Pancreas (tissue), 10 donors: ENCODE measurements at regions not wholly inside any gene's neighbourhood (a gene's known extent, or its start where the extent isn't known, plus 50 kb on each side); places are given as distances from the start of the nearest gene placed in this dataset.

Experiments used
- ATAC-seq, 4 donors: fragments of 200-7000 bp; cut with Tn5 transposase; one replicate each; pipeline versions ENCODE4 v1.8.0 to v1.9.1; 2020; ENCODE audit warnings: mild to moderate bottlenecking in 4 of 4, moderate library complexity in 4 of 4
- DNase-seq, 6 donors: peaks; one replicate each; pipeline ENCODE4 v3.0.0-alpha.2; 2020
- FAIRE-seq: peaks from 2 replicates; lab custom pipeline; 2012; peaks lifted over from hg19 to GRCh38; lab: Jason Lieb, UNC
- H3K27ac ChIP-seq, 4 donors: fragments of 200-600 bp; sonication (generic); 1 replicate in 3 of 4; 2 replicates in 1 of 4; pipeline versions ENCODE4 v1.5.0 to v1.8.0; 2020
- H3K27me3 ChIP-seq, 4 donors: fragments of 200-600 bp; one replicate each; pipeline ENCODE4 v1.8.0; 2021
- H3K36me3 ChIP-seq, 3 donors: fragments of 200-600 bp; sonication (generic) in 1 of 3; one replicate each; pipeline versions ENCODE4 v1.5.0 to v1.8.0; 2020 to 2021
- H3K4me1 ChIP-seq, 3 donors: fragments of 200-600 bp; one replicate each; pipeline ENCODE4 v1.8.0; 2021
- H3K4me3 ChIP-seq, 4 donors: fragments of 200-600 bp; sonication (generic) in 2 of 4; one replicate each; pipeline versions ENCODE4 v1.5.0 to v1.8.0; 2020 to 2021
- H3K9me3 ChIP-seq, 4 donors: fragments of 200-600 bp; one replicate each; pipeline ENCODE4 v1.8.0; 2021
- WGBS, 2 donors: extraction: QIAGEN DNeasy Blood & Tissue Kit; methylation state at CpG; one replicate each; pipeline ENCODE4 v1.1.7; 2013; 5-methylcytosine and 5-hydroxymethylcytosine counted together
- intact Hi-C, 3 donors: fragments of 100-400 bp; cut with DNase I; formaldehyde crosslinking; loops; one replicate each; pipeline versions ENCODE4 v1.11.1 to v1.14.2; 2022
- TF ChIP-seq, protein P1 (sequence below), 4 donors: fragments of 200-600 bp; sonication (generic) in 3 of 4; IDR thresholded peaks; one replicate each; pipeline versions ENCODE4 v1.5.0 to v1.8.0; 2021; ENCODE audit warnings: antibody characterized with exemption in 4 of 4
- donor health status: healthy with polysubstance abuse.
- donor health status: DM: no; HTN: no; CAD: no; lungs with moderate emphysema.
- donor health status: DM: no; HTN: no; CAD: no.
- donor health status: control.
- donor health status: control.
- donor health status: Bipolar disorder and iron deficiency.
- donor health status: DM: yes; HTN: yes; CAD: no.
- donor health status: DM: no; HTN: no; CAD: no.
- donor health status: DM: no; HTN: no; CAD: no.
- donor health status: DM: yes; HTN: yes; CAD: no.

DNA sequence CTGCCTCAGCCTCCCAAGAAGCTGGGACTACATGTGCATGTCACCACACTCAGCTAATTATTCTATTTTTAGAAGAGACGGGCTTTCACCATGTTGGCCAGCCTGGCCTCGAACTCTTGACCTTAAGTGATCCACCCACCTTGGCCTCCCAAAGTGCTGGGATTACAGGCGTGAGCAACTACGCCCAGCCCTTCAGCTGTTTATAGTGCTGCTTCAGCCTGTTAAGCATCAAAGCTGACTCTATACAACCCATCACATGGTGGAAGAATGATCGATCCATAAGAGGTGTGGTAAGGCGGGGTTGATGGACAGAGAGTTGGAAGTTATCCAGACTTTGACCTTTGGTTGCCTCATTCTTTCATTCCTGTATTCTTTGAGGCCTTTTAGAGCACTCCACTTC is 56.2 kb upstream of the RAPGEF2 start:
- DNase-seq (no peak), ATAC-seq (no peak), FAIRE-seq (no peak)
- TF ChIP-seq, protein P1, sequence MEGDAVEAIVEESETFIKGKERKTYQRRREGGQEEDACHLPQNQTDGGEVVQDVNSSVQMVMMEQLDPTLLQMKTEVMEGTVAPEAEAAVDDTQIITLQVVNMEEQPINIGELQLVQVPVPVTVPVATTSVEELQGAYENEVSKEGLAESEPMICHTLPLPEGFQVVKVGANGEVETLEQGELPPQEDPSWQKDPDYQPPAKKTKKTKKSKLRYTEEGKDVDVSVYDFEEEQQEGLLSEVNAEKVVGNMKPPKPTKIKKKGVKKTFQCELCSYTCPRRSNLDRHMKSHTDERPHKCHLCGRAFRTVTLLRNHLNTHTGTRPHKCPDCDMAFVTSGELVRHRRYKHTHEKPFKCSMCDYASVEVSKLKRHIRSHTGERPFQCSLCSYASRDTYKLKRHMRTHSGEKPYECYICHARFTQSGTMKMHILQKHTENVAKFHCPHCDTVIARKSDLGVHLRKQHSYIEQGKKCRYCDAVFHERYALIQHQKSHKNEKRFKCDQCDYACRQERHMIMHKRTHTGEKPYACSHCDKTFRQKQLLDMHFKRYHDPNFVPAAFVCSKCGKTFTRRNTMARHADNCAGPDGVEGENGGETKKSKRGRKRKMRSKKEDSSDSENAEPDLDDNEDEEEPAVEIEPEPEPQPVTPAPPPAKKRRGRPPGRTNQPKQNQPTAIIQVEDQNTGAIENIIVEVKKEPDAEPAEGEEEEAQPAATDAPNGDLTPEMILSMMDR (IDR thresholded peaks at IDR 0.05), result no peak
- H3K27me3 ChIP-seq, result no peaks in the 10 kb centered on the region
- WGBS, 2 donors, result 75 to 83% methylated on average over 6 of the region's 6 CpGs
- H3K27ac ChIP-seq, result no peak overlapping the region
- no peaks in the 10 kb centered on the region for H3K4me1 ChIP-seq
- no peaks in the 10 kb centered on the region for H3K36me3 ChIP-seq
- H3K4me3 ChIP-seq, result no peak overlapping the region
- H3K9me3 ChIP-seq, result no peaks in the 10 kb centered on the region
- intact Hi-C loops, result no loop called here

DNA sequence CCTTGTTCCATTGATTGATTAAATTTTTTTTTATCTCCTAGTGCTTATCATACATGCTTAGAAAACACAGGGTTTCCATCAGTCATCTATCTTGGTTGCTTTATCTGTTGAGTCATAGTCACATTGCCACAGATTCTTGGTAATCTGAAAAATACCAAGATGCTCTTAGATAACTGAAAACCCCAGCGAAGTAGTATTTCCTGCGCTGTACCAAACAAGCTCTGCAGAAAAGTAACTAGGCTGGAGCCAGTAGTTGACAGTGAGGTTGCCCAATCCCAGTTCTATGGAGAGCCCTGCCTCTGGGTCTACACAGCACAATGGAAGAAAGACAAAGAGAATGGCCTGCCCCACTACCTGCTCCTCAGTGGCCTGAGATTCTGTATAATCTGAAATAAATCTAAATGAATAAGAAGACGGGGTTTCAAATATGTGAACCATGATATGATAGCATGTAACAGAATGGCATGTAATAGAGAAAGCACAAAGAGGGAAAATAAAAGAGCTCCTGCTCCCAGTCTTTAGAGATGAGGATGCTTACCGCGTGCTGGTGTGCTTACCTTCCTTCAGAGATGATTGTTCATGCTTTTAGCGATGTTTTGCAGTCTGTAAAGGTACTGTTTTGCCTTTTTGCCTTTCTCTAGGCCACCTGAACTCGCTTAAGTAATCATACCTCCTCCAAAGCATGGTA is 55.3 kb upstream of the RAPGEF2 start:
- no peak for FAIRE-seq
- ATAC-seq, result peak; percentile 29 to 55 (median 44)
- intact Hi-C loops, result no loop called here
- H3K27ac ChIP-seq, result peak overlapping the region in 2 of 4 donors; percentile 64 to 65
- TF ChIP-seq, protein P1 (IDR thresholded peaks at IDR 0.05), result no peak
- WGBS, 2 donors, result 48 to 50% methylated on average over 7 of the region's 7 CpGs
- no peaks in the 10 kb centered on the region for H3K9me3 ChIP-seq
- no peaks in the 10 kb centered on the region for H3K27me3 ChIP-seq
- no peak for DNase-seq
- no peaks in the 10 kb centered on the region for H3K36me3 ChIP-seq
- peak overlapping the region in 1 of 4 donors; percentile 33 for H3K4me3 ChIP-seq
- no peaks in the 10 kb centered on the region for H3K4me1 ChIP-seq

DNA sequence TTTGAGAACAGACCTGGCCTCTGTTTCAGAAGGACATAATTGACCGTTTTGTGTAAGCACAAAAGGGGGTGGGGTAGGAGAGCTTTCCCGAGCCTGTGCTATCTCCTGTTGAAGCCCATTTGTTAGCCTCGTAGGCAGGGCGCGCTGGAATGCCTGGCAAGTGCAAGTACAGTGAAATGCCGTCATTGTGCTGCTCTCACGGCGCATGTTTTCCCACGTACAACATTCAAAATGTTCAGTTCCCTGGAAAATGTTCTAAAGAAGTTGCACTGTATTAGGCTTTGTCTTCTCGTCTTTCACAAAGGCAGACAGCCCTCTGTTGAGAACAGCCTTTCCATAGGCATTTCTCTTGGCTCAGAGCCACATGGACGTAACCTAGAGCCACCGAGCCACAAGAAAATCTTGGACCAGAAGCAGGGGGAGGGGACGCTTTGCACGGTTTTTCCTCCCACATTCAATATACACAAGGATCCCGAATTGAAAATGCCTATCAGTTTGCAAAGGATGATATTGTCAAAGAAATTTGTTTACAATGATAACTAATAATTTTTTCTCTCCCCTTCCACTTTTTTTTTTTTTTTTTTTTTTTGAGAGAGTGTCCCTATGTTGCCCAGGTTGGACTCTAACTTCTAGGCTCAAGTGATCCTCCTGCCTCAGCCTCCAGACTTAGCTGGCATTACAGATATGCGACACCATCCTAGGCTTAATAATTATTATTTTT is 54.6 kb upstream of the RAPGEF2 start:
- DNase-seq (peak; percentile 72 to 82 (median 77)), ATAC-seq (peak; percentile 98 to 99 (median 98)), FAIRE-seq (no peak)
- WGBS, 2 donors, result 8 to 12% methylated on average over 16 of the region's 16 CpGs
- H3K4me1 ChIP-seq, result no peaks in the 10 kb centered on the region
- H3K9me3 ChIP-seq, result no peaks in the 10 kb centered on the region
- peak overlapping the region in 2 of 4 donors; percentile 23 to 33 for H3K4me3 ChIP-seq
- TF ChIP-seq, protein P1 (IDR thresholded peaks at IDR 0.05), result no peak
- no peaks in the 10 kb centered on the region for H3K27me3 ChIP-seq
- intact Hi-C loops, result no loop called here
- no peaks in the 10 kb centered on the region for H3K36me3 ChIP-seq
- H3K27ac ChIP-seq, result peak overlapping the region; percentile 25 to 65 (median 46)

DNA sequence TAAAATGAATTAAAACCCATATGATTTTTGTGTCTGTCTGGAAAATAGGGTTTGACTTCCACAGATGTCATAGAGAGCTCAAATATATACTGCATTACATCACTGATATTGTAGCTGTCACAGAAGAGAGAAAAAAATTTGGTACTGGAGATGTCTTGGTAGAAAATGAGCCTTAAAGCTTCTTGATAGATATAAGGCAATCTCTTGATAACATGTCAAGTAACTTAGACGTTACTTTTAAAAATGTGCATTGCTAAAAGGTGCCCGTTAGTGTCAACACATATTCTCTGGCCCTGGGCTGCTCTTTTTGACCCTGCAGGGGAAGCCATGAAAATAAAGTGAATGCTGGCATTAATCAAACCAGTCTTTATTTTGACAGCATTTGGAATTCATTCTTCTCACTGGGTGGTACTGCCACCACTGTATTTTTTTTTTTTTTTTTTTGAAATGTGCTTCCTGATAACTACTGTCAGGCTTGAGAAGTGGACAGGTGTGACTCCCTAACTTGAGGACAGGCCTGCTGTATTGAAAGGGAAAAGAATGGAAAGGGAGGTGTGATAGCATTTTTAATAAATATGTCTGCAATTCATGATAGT is 53.0 kb upstream of the RAPGEF2 start:
- ATAC-seq (no peak), FAIRE-seq (no peak)
- WGBS, 2 donors, result 34 to 48% methylated on average over 2 of the region's 2 CpGs

More for the DNA sequence above, 53.0 kb upstream of the RAPGEF2 start:
- H3K36me3 ChIP-seq, result no peaks in the 10 kb centered on the region
- H3K4me3 ChIP-seq, result no peak overlapping the region
- H3K27ac ChIP-seq, result no peak overlapping the region
- intact Hi-C loops, result no loop called here
- H3K27me3 ChIP-seq, result no peaks in the 10 kb centered on the region
- no peaks in the 10 kb centered on the region for H3K4me1 ChIP-seq
- no peak for DNase-seq
- no peaks in the 10 kb centered on the region for H3K9me3 ChIP-seq
- TF ChIP-seq, protein P1 (IDR thresholded peaks at IDR 0.05), result no peak
